ENCODE measurements at regions not wholly inside any gene's neighbourhood (a gene's known extent, or its start where the extent isn't known, plus 50 kb on each side); places are given as distances from the start of the nearest gene placed in this dataset.

DNA sequence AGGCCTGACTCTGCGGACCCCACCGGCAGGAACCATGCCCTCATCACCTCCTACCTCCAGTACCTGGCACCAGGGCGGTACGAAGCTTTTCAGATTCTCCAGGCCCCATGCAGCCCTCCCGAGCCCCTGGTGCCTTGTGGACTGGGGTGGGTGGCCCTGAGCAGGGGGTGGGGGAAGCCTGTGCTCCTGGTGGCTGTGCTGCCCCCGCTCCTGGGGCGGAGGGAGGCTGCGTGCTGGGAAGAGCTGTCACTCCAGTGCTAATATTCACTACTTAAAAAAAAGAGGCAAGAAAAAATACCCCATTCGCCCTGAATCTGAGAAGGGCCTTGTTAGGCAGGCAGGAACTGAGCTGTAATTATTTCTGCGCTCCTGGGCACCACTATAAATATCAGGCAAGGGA is 111.8 kb downstream of the ENGASE start:
- no peak for DNase-seq

DNA sequence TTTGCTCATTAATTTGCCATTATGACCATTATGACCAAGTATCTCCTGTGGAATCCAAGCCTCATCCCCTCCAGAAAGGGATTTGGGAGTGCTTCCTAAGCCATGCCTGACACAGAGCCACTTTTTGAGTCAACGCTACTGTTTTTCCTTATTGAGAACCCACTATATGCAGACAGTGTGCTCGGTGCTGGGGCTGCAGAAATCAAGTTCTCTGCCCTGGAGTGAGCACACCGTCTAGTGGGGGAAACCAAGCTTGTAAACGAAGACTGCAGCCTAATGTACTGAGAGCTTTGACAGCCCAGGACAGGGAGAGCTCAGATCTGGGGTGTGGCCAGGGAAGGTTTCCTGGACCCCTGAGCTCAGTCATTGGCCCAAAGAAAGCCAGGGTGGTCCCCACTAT is 111.0 kb downstream of the ENGASE start:
- no peak for DNase-seq

DNA sequence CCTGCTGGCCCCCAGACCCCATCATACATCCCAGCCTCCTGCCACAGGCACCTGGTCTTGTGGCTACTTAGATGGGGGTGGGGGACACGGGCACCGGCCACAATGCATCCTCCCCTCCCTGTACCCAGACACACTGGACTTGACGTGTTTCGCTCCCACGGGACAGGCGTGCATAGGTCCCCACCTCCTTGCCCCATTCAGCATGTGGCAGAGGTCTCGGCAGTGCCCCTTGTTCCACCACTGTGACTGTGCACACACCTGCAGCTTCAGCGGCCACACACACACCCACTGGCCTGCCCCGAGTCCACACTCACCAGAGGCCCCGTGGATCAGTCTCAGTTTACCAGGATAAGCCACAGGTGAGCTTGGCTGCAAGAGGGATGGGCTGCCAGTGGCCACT is 109.6 kb downstream of the ENGASE start:
- DNase-seq = no peak

DNA sequence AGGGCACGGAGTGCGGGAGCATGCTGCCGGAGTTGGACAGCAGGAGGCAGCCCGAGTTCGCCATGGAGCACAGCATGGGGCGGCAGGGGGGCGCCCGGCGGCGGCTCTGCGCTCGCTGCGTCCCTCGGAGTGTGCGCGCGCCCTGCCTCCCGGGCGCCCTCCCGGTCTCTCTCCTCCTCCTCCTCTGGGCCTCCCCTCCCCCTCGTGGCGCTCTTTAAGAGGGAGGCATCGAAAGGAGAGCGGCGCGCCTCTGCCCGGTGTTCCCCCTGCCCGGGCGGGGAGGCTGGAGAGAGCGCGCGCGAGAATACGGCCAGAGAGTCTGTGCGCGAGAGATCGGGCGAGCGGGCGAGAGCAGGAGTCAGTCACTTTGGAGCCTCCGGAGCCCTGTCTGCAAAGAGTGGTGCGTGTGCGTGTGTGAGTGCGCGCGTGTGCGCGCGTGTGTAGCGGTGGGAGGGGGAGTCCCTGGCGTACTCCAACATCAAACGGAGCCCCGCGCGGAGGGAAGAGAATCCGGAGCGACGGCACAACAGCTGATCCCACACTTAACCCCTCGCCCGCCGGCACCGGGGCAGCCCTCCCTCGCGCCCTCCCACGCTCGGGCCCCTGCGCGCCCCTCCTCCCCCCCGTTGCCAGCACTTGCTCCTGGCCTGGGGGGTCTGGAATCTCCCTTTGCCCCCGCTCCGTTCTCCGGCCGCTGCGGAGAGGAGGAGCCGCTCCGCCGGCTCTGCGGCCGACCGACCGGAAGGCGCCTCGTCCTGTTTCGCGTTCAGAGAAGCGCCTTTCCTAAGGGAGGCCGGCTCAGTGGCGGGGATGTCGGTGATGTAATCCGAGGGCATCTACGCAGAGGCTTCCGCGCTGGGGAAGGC is 108.9 kb downstream of the ENGASE start:
- DNase-seq = peak; percentile 83

DNA sequence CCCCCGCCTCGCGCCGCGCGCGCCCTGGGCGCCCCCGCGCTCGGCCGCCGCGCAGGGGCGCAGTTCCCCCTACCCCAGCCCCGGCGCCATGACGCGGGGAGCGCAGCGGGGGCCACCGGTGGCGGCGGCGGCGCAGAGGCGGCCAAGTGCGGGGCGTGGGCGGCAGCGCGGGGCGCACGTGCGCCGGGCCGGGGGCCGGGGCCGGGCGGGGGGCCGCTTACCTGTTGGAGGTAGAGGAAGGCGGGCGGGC is 108.3 kb downstream of the ENGASE start:
- DNase-seq = no peak

DNA sequence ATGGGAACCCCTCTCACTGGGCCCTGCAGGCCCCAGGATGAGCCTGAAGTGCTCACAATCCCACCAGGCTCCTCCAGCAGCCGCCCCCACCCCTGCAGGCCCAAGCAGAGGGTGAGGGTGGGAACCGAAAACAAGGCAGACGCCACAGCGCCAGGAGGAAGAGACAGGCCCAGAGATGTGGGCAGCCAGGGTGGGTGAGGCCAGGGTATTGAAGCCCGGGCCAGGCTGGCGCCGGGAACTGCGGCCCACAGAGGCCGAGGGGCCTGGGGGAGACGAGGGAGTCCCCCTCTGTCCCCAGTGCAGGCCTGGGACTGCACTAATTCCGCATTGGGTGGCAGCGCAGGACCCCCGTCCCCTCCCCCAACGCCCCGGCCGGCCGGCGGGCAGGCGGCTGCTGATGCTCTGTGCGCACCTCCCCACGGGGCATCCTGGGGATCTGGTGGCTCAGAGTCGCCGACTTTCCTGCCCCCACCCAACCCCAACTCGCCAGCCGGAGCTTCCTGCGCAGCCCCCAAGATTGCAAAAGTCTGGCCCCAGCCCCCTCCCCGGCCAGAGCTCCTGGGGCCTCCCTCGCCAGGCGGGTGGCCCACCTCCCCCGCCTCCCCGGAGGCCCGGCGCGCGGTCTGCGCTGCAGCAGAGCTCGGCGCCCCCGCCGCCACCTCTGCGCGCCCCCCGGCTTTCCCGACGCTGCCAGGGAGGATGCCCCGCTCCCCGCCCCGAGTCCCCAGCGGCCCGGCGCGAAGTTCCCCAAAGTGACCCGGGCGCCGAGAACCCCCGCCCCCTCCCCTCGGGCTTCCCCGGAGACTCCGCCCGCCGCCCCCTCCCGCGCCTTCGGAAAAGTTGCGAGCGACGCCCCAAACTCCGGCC is 107.8 kb downstream of the ENGASE start:
- no peak for DNase-seq

DNA sequence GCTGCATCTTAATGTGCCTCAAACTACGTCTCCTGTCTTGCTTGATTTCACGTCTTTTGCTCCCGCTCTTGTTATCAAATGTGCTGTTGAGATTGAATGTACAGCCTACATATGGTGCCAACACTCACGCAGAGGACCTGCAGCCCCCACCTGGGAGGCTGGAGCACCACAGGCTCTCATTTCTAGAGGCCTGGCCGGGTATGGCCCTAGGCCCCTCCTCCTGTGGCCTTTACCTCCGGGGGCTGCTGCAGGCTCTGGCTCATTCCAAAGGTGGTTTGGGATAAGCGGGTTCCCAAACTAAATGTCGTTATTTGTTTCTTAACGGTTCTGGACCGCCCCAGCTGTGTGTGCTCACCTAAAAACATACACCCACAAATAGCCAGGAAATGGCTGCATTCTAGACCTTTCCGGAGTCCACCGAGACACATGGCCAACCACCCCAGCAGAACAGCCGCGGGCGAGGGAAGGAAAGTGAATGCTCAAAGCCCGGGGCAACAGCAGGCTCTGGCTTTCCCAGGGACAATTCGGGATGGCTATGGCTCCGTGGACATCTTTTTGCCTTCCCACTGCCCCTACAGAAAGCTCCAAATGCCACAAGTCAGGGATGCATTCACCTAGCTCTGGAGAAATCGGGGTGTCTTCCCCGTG is 105.9 kb downstream of the ENGASE start:
- DNase-seq = no peak

DNA sequence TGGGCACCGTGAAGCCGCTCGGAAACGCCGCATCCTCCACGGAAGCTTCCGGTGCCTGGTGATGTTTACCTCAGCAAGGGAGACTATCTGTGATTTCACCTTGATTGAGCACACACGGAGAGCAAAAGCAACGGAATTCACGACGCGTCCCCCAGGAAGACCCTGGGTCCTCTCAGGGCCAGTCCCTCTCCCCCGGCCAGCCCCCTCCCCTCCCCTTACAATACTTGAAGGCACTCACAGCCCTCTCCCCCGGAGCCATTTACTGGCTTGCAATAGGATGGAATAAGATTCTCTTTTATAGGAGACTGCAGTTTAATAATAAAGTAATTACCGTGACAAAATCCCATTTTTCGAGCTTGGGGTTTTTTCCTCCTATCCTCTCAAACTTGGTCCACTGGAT is 104.7 kb downstream of the ENGASE start:
- DNase-seq = no peak

DNA sequence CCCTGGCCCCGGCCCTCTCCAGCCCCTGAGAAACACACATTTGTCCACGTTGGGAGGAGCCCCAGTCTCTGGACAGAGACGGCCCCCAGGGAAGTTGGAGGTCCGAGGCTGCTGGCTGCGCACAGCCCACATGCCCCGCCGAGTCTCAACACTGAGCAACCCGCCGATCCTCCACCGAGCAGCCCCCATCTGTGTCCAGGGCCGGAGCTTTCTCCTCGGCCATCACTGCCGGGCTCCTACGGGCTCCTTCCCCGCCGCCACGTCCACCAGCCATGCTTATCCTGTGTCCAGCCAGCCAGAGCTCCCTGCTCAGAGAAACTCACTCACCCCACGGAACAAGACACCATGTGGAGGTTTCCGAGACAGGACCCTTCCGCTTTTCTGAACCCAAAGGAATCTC is 103.3 kb downstream of the ENGASE start:
- DNase-seq = no peak

DNA sequence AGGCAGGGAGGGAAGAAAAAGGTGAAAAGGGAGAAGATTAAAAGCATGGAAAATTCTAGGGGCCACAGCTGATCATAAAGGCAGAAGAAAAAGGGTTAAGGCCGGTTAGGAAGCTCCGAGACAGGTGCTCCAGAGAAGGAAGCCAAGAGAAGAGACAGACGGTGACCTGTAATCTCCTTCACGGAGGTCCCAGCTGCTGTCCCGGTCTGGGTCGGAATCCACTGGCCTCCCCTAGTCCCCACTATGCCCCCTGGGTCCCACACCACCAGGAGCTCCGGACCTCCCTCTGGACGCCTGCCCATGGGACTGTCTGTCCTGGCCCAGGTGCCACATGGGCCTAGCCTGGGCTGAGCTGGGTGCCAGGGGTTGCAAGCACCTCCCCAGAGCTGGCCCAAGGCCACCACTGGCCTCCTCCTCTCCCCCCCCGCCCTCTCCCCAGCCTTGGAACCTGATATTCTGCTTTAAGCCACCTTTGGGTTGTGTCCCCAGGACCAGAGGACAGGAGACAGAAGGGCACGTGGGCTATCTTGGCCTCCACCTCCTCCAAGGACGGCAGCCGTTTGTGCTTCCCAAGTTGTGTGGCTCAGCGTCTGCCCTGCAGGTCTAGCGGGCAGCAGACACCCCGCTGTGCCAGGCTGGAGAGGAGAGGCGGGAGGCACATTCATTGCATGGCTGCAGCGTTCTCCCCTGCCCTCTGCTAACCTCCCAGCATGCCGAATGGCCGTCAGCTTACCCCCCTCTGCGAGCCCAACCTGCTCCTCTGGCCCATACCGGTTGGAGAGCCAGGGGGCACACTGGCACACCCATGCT is 102.4 kb downstream of the ENGASE start:
- no peak for DNase-seq

DNA sequence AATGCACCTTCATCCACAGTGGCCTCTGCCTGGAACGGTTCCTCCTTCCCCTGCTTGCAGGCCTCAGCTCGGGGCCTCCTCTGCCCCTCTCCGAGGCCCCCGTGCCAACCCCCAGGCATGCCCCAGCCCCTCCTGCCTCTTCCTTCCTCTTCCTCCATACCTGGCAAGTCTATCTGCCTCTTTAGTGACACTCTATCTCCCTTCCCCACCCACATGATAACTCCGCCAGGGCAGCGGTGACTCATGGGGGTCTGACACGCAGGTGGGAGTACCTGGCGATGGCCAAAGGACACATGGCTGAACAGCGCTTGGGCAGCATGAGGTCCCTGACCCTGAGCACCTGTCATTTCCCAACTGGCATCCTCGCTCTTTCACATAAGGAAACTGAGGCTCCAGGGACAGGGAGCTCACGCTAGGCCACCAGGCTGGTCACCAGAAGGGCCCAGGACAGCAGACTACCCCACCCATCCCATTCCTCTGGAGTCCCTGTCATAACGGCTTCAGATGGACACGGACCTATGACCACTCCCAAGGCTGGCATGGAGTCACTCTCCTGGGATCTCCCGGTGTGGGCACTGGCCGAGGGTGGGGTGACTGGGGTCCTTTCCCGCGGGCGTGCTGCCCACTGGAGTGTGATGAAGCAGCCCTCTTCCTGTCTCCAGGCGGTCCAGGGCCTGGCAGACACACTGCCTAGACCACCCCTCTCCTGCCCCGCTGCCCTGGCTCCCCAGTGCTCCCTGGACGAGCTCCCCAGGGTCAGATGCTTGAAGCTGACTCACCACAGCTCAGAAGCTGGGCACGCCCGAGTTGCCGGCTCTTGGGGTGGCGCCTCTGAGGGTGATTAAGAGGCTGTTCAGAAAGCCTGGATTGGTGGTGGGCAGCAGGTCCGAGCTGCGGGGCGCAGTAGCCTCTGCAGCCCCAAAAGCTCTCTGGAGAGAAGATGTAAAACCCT is 100.6 kb downstream of the ENGASE start:
- no peak for DNase-seq

DNA sequence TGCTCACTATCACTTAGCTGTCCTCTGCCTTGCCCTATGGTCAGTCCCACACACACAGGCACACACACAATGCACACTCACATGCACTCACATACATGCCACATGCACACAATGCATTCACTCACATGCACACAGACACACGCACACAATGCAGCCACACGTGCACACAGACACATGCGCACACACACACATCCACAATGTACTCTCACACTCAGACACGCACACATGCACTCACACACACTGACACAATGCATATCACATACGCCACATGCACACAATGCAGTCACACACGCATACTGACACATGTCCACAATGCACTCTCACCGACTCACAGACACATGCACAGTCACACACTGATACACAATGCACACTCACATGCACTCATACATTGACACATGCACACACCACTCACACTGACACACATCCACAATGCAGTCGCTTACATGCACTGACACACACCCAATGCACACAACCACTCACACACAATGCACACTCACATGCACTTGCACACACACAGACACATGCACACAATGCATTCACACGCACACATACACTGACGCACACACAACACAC is 99.7 kb downstream of the ENGASE start:
- DNase-seq = no peak

DNA sequence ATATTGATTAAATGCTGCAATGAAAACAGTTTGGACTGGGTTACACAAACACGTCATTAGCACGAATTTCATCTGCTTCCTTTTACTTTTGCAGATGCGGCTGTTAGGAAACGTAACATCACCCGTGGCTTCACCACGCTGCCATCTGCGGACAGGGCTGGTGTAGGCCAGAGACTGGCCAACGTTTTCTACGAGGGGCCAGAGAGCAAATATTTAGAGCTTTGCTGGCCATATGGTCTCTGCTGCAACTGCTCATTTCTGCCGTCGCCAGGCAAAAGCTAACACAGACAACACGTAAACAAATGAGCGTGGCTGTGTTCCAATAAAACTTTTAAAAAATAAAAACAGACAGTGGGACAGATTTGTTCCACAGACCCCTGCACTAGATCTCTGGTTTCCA is 96.6 kb downstream of the ENGASE start:
- DNase-seq = no peak

DNA sequence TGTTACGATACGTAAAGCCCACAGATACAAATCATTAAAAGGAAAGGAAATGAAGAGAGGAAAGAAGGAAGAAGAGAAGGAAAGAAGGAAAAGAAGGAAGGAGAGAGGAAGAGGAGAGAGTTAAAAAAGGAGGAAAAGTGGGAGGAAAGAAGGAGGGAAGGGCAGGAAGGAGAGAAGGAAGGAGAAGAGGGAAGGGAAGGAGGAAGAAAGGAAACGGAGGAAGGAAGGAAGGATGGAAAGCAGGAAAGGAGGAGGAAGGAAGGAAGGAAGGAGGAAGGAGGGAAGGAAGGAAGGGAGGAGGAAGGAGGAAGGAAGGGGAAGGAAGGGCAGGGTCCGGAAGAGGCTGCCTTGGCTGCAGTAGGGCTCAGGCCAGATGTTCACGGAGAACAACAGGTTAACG is 95.2 kb downstream of the ENGASE start:
- no peak for DNase-seq

DNA sequence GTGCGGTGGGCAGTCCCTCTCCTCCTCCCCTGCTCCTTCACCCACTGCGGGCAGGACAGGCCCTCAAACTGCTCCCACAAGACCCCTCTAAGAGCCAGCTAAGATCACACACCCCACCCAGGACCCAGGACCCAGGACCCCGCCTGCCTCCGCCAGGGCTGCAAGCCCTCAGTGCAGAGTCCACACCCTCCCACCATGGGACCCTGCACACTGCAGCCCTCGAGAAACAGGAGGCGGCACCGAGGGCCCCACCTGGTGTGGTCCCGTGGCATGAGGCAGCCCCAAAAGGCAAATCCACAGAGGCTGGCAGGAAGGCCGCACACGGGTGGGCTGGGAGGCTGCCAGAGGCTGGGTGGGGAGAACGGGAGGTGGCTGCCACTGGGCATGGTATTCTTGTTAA is 94.7 kb downstream of the ENGASE start:
- no peak for DNase-seq

DNA sequence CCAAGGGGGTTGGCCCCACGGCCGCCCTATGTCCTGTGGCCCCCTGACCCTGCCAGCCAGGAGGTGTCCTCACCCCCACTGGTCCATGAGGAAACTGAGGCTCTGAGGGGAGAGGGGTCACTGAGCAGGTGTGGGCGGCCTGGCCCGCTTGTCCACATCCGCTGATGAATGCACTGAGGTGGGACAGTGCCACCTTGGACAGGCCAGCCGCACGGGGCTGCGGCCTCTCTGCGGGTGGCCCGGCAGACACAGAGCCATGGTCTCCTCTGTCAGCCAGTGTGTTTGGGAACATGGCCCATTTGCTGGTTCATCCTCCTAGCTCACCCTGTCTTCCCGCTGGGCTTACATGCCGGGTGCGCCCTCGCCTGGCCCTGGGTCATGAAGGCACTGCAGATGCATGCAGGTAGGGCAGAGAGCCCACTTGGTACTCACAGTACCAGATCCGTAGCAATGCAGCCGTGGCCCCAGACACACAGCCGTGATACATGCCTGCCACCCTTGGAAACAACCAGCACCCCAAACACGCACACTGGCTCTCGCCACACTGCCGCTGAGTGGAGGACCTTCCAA is 93.9 kb downstream of the ENGASE start:
- DNase-seq = no peak

DNA sequence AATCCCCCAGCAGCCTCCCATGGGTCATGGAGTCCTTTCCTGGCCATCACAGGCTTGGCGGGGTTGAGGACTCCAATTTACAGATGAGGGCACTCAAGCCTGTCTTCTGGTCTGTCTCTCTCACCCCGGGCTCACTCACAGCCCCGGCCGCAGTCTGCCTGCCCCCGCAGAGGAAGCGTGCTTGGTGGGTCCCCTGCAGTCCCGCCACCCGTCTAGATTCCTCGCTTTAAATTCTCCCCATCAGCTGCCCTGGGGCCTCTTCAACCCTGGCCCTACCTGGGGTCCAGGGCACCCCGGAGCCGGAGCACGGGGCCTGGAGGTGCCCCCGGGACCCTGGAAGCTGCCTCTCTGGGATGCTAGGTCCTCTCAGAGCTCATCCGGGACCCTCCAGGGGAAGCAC is 92.9 kb downstream of the ENGASE start:
- no peak for DNase-seq

DNA sequence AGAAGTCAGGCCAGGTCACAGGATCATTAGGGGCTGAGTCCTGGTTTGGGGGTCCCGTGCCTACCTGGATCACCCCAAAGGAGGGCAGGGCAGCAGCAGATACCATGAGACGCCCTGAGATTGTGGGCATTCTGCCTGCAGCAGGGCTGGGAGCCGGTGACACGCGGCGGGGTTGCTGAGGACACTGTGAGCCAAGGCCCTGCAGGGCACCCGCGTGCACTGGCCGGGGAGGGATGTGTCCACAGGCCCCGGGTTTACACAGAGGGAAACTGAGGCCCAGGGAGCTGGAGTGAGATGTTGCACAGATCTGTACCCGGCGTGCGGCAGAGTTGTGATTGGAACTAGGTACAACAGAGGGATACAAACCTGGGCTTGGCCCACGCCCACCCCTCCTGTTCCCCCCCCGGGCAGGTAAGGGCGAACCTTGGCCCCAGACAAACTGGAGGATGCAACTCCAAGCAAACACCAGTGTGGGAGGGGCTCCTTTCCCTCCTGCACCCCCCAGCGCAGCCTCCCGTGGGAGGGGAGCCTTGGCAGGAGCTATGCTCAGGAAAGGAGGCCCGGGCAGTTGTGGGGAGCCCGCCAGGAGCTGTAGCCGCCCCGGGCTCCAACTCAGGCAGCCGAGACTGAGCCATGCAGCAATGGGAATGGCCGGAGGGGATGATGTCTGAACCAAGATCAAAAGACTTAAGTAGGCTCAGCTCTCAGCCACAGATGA is 91.3 kb downstream of the ENGASE start:
- DNase-seq = no peak

DNA sequence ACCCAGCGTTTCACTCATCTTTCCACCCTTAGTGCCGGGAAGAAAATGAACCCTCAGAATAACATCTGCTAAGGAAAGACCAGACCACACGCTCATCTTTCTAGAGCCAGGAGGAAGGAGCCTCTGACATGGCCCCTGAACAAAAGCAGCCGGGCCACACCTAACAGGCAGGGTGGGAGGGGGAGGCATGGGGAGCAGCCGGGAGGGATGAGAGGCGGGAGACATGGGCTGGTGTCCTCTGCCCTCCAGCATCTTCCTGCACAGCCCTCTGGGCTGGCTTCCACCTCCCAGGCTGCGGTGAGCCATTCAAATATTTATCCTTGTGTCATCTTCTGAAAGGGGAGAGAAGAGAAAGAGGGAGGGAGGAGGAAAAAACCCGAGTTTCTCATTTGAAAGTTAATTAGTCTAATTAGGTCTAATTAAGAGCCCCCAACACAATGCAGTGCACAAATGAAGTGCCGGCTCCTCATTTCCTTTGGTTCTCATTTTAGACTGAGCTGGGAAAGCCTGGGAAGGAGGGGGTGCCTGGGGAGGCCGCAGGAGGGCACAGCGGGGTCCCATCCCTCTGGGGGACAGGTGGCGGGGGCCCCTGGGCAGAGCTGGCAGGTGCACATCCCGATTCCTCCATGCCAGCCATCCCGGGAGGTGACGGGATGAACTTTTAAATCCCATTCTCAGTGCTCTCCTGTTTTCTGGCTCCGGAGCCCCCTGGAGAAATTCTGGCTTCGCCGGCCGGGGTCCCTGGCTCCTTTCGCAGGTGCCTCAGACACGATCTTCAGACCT is 90.5 kb downstream of the ENGASE start:
- peak; percentile 32 for DNase-seq

DNA sequence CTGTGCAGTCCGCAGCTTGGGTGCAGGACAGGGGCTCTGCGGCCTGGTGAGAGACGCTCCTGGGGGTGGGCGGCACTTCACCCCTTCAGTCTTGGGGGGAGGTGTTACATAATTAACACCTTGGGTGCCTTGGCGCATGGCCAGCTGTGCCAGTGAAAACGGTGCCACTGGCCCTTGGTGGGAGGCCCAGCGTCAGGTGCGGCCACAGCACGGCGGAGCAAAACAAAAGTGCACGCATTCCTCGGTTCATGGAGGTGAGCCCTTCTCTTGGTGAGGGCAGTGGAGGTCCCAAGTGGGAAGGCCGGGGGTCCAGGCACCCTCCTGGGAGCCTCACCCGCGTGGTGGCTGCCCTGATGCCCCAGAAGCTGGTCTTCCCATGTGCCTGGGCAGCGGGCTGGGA is 89.8 kb downstream of the ENGASE start:
- DNase-seq = no peak
